ENCODE measurements at regions not wholly inside any gene's neighbourhood (a gene's known extent, or its start where the extent isn't known, plus 50 kb on each side); places are given as distances from the start of the nearest gene placed in this dataset.

- H3K27me3 ChIP-seq (ENCODE audit: control insufficient read depth, insufficient read depth, low read length) = no peaks in the 10 kb centered on the region
- no peak overlapping the region for H3K9ac ChIP-seq (ENCODE audit: low read length)
- no peaks in the 10 kb centered on the region for H3K36me3 ChIP-seq (ENCODE audit: control insufficient read depth, insufficient read depth, low read length)
- H3K4me3 ChIP-seq (ENCODE audit: low read length) = no peak overlapping the region
- H3K27ac ChIP-seq (ENCODE audit: low read depth, low read length) = no peak overlapping the region
- no peaks in the 10 kb centered on the region for H3K4me1 ChIP-seq (ENCODE audit: control insufficient read depth, insufficient read depth, low read length)
Observed at GRCh38 chr7:116152276-116152675, 58.1 kb upstream of the TES start.

DNA sequence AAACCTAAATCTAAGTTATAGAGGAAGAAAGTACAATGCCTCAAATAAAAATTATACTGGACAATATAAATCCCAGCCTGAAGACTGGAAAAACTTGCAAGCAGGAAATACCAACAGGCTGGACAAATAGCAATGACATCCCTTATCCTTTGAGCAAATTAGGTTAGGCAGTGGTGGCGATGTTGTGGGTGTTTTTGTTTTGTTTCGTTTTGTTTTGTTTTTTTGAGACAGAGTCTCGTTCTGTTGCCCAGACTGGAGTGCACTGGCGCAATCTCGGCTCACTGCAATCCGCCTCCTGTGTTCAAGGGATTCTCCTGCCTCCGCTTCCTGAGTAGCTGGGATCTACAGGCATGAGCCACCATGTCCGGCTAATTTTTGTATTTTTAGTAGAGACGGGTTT, 57.3 kb upstream of the TES start:
- H3K4me1 ChIP-seq (ENCODE audit: control insufficient read depth, insufficient read depth, low read length) = no peaks in the 10 kb centered on the region
- no peaks in the 10 kb centered on the region for H3K36me3 ChIP-seq (ENCODE audit: control insufficient read depth, insufficient read depth, low read length)
- H3K9ac ChIP-seq (ENCODE audit: low read length) = no peak overlapping the region
- H3K27me3 ChIP-seq (ENCODE audit: control insufficient read depth, insufficient read depth, low read length) = no peaks in the 10 kb centered on the region
- H3K4me3 ChIP-seq (ENCODE audit: low read length) = no peak overlapping the region
- H3K27ac ChIP-seq (ENCODE audit: low read depth, low read length) = no peak overlapping the region

- Histone ChIP-seq H3K4me1 (ENCODE audit: control insufficient read depth, insufficient read depth, low read length) (no peaks in the 10 kb centered on the region), H3K27ac (ENCODE audit: low read depth, low read length) (no peak overlapping the region), H3K4me3 (ENCODE audit: low read length) (no peak overlapping the region), H3K9ac (ENCODE audit: low read length) (no peak overlapping the region), H3K36me3 (ENCODE audit: control insufficient read depth, insufficient read depth, low read length) (no peaks in the 10 kb centered on the region), H3K27me3 (ENCODE audit: control insufficient read depth, insufficient read depth, low read length) (no peaks in the 10 kb centered on the region)
Observed at GRCh38 chr7:116159711-116160110, 50.6 kb upstream of the TES start.
